ENCODE measurements at regions not wholly inside any gene's neighbourhood (a gene's known extent, or its start where the extent isn't known, plus 50 kb on each side); places are given as distances from the start of the nearest gene placed in this dataset.

- no peaks in the 10 kb centered on the region for H3K36me3 ChIP-seq (replicated peaks in 1 of 2; ENCODE audit: control insufficient read depth in 1 of 2, insufficient read depth in 2 of 2, low read length in 2 of 2)
- no peak overlapping the region for H3K9ac ChIP-seq (ENCODE audit: insufficient read depth, low read depth, low read length)
- no peaks in the 10 kb centered on the region for H3K79me2 ChIP-seq (ENCODE audit: insufficient read depth, low read length)
- FAIRE-seq (no peak), ATAC-seq (no peak), DNase-seq (ENCODE audit: low spot score) (no peak)
- intact Hi-C loops (cut with micrococcal nuclease; ENCODE audit: unreplicated experiment) = no loop called here
- no peak overlapping the region for H3K27ac ChIP-seq (ENCODE audit: extremely low read length, insufficient read depth, low read length)
- WGBS (ENCODE audit: low lambda C conversion rate) = 92% methylated on average over 2 of the region's 2 CpGs
- H3K27me3 ChIP-seq (ENCODE audit: control insufficient read depth in 1 of 2, insufficient read depth in 2 of 2, low read length in 2 of 2) = no peaks in the 10 kb centered on the region
- H3K4me1 ChIP-seq (ENCODE audit: insufficient read depth, low read length) = no peaks in the 10 kb centered on the region
- H3K9me3 ChIP-seq (ENCODE audit: low read length) = no peaks in the 10 kb centered on the region
- no peak overlapping the region for H3K4me2 ChIP-seq (ENCODE audit: low read depth, low read length)
- CTCF ChIA-PET (ENCODE audit: low intra/inter-chr PET ratio, low total read pairs) = no interaction called here
- BruUV-seq (replicated peaks) = no TSS peak
- H2AFZ ChIP-seq (ENCODE audit: low read length) = no peak overlapping the region
- POLR2A ChIA-PET = no interaction called here
- H4K20me1 ChIP-seq (ENCODE audit: insufficient read depth, low read length) = no peaks in the 10 kb centered on the region
- TF ChIP-seq ZNF737 (CRISPR knock-in tag; IDR thresholded peaks at IDR 0.05; ENCODE audit: borderline replicate concordance) = no peak
- no peak for TF ChIP-seq NFYB (CRISPR knock-in tag; IDR thresholded peaks at IDR 0.05)
- TF ChIP-seq E2F2 (CRISPR knock-in tag; IDR thresholded peaks at IDR 0.05; ENCODE audit: borderline replicate concordance) = no peak
- TF ChIP-seq ZBTB40 (IDR thresholded peaks at IDR 0.05) = no peak
- no peak for TF ChIP-seq ZBTB40 (CRISPR knock-in tag; IDR thresholded peaks at IDR 0.05)
- no peak for TF ChIP-seq CC2D1A (CRISPR knock-in tag; IDR thresholded peaks at IDR 0.05)
- no peak for TF ChIP-seq MTF1 (CRISPR knock-in tag; IDR thresholded peaks at IDR 0.05)
- no peak for TF ChIP-seq ZFY (CRISPR knock-in tag; IDR thresholded peaks at IDR 0.05)
- TF ChIP-seq CREB1 (IDR thresholded peaks at IDR 0.05) = no peak
- TF ChIP-seq CREB1 (CRISPR knock-in tag; IDR thresholded peaks at IDR 0.05) = no peak
- no peak for TF ChIP-seq ZNF263 (CRISPR knock-in tag; IDR thresholded peaks at IDR 0.05)
- TF ChIP-seq ZNF562 (CRISPR knock-in tag; IDR thresholded peaks at IDR 0.05; ENCODE audit: borderline replicate concordance) = no peak
- TF ChIP-seq ZFP90 (CRISPR knock-in tag; IDR thresholded peaks at IDR 0.05; ENCODE audit: borderline replicate concordance) = no peak
- no peak for TF ChIP-seq DMAP1 (CRISPR knock-in tag; IDR thresholded peaks at IDR 0.05)
- in situ Hi-C loops (cut with HindIII; ENCODE audit: extremely low pct_ligation_motif_present, low pct_unique_long_range_greater_than_20kb) = no loop called here
- no peak overlapping the region for H3K4me3 ChIP-seq (replicated peaks in 1 of 3; ENCODE audit: insufficient read depth in 1 of 3, low read depth in 2 of 3, low read length in 3 of 3)
Measured at GRCh38 chr4:56273391-56273790, 113.9 kb downstream of the AASDH start.

Data from HepG2 (cell line).